ENCODE measurements at regions not wholly inside any gene's neighbourhood (a gene's known extent, or its start where the extent isn't known, plus 50 kb on each side); places are given as distances from the start of the nearest gene placed in this dataset.
"Not testable (repeated sequence)": the region's sequence is repeated elsewhere in the genome, so short reads cannot be mapped to it uniquely, and the experiment has no call there.

GRCh38 chr10:70981171-70981836 lies 92.9 kb upstream of the PCBD1 start:
- H3K4me3 ChIP-seq (ENCODE audit: low read length) = no peak overlapping the region
- DNase-seq (ENCODE audit: low read depth) = no peak
- H3K4me1 ChIP-seq (ENCODE audit: control insufficient read depth, insufficient read depth, low read length) = no peaks in the 10 kb centered on the region
- H3K9me3 ChIP-seq (ENCODE audit: control insufficient read depth, low read length) = peaks cover 10% of the 10 kb centered on the region
- no peaks in the 10 kb centered on the region for H3K36me3 ChIP-seq (ENCODE audit: control insufficient read depth, insufficient read depth, low read length, severe bottlenecking)
- H3K27me3 ChIP-seq (replicated peaks; ENCODE audit: control insufficient read depth, insufficient read depth, low read length) = peaks cover 71% of the 10 kb centered on the region
- H3K9ac ChIP-seq (ENCODE audit: low read length) = no peak overlapping the region

- Histone ChIP-seq H3K27me3 (replicated peaks; ENCODE audit: control insufficient read depth, insufficient read depth, low read length) (peaks cover 69% of the 10 kb centered on the region), H3K9ac (ENCODE audit: low read length) (no peak overlapping the region), H3K4me3 (ENCODE audit: low read length) (no peak overlapping the region), H3K9me3 (ENCODE audit: control insufficient read depth, low read length) (peaks cover 10% of the 10 kb centered on the region), H3K36me3 (ENCODE audit: control insufficient read depth, insufficient read depth, low read length, severe bottlenecking) (no peaks in the 10 kb centered on the region), H3K4me1 (ENCODE audit: control insufficient read depth, insufficient read depth, low read length) (no peaks in the 10 kb centered on the region)
- no peak for DNase-seq (ENCODE audit: low read depth)
These were observed 93.6 kb upstream of the PCBD1 start for GRCh38 chr10:70981936-70982335.

- no peak for DNase-seq (ENCODE audit: low read depth)
- Histone ChIP-seq H3K27me3 (replicated peaks; ENCODE audit: control insufficient read depth, insufficient read depth, low read length) (peaks cover 66% of the 10 kb centered on the region), H3K9ac (ENCODE audit: low read length) (no peak overlapping the region), H3K36me3 (ENCODE audit: control insufficient read depth, insufficient read depth, low read length, severe bottlenecking) (no peaks in the 10 kb centered on the region), H3K4me1 (ENCODE audit: control insufficient read depth, insufficient read depth, low read length) (no peaks in the 10 kb centered on the region), H3K4me3 (ENCODE audit: low read length) (no peak overlapping the region), H3K9me3 (ENCODE audit: control insufficient read depth, low read length) (peaks cover 10% of the 10 kb centered on the region)
These were observed 94.1 kb upstream of the PCBD1 start for GRCh38 chr10:70982443-70982842.

GRCh38 chr10:70984986-70985722 lies 96.8 kb upstream of the PCBD1 start:
- DNase-seq (ENCODE audit: low read depth) = no peak
- H3K4me1 ChIP-seq (ENCODE audit: control insufficient read depth, insufficient read depth, low read length) = no peaks in the 10 kb centered on the region
- peaks cover 58% of the 10 kb centered on the region for H3K27me3 ChIP-seq (replicated peaks; ENCODE audit: control insufficient read depth, insufficient read depth, low read length)
- H3K36me3 ChIP-seq (ENCODE audit: control insufficient read depth, insufficient read depth, low read length, severe bottlenecking) = no peaks in the 10 kb centered on the region
- peaks cover 10% of the 10 kb centered on the region for H3K9me3 ChIP-seq (ENCODE audit: control insufficient read depth, low read length)
- H3K9ac ChIP-seq (ENCODE audit: low read length) = no peak overlapping the region
- H3K4me3 ChIP-seq (ENCODE audit: low read length) = no peak overlapping the region

GRCh38 chr10:70985824-70986622 lies 97.7 kb upstream of the PCBD1 start:
- H3K36me3 ChIP-seq (ENCODE audit: control insufficient read depth, insufficient read depth, low read length, severe bottlenecking) = no peaks in the 10 kb centered on the region
- peaks cover 10% of the 10 kb centered on the region for H3K9me3 ChIP-seq (ENCODE audit: control insufficient read depth, low read length)
- H3K4me1 ChIP-seq (ENCODE audit: control insufficient read depth, insufficient read depth, low read length) = no peaks in the 10 kb centered on the region
- H3K27me3 ChIP-seq (replicated peaks; ENCODE audit: control insufficient read depth, insufficient read depth, low read length) = peaks cover 64% of the 10 kb centered on the region
- no peak overlapping the region for H3K9ac ChIP-seq (ENCODE audit: low read length)
- no peak for DNase-seq (ENCODE audit: low read depth)
- H3K4me3 ChIP-seq (ENCODE audit: low read length) = no peak overlapping the region

GRCh38 chr10:70986623-70986950 lies 98.2 kb upstream of the PCBD1 start:
- no peaks in the 10 kb centered on the region for H3K36me3 ChIP-seq (ENCODE audit: control insufficient read depth, insufficient read depth, low read length, severe bottlenecking)
- DNase-seq (ENCODE audit: low read depth) = no peak
- peaks cover 64% of the 10 kb centered on the region for H3K27me3 ChIP-seq (replicated peaks; ENCODE audit: control insufficient read depth, insufficient read depth, low read length)
- H3K4me3 ChIP-seq (ENCODE audit: low read length) = no peak overlapping the region
- no peaks in the 10 kb centered on the region for H3K4me1 ChIP-seq (ENCODE audit: control insufficient read depth, insufficient read depth, low read length)
- H3K9ac ChIP-seq (ENCODE audit: low read length) = no peak overlapping the region
- H3K9me3 ChIP-seq (ENCODE audit: control insufficient read depth, low read length) = peaks cover 10% of the 10 kb centered on the region

GRCh38 chr10:70987396-70988130 lies 99.2 kb upstream of the PCBD1 start:
- H3K36me3 ChIP-seq (ENCODE audit: control insufficient read depth, insufficient read depth, low read length, severe bottlenecking) = no peaks in the 10 kb centered on the region
- no peak for DNase-seq (ENCODE audit: low read depth)
- H3K9ac ChIP-seq (ENCODE audit: low read length) = no peak overlapping the region
- peaks cover 67% of the 10 kb centered on the region for H3K27me3 ChIP-seq (replicated peaks; ENCODE audit: control insufficient read depth, insufficient read depth, low read length)
- H3K9me3 ChIP-seq (ENCODE audit: control insufficient read depth, low read length) = peaks cover 3% of the 10 kb centered on the region
- H3K4me1 ChIP-seq (ENCODE audit: control insufficient read depth, insufficient read depth, low read length) = no peaks in the 10 kb centered on the region
- H3K4me3 ChIP-seq (ENCODE audit: low read length) = no peak overlapping the region

GRCh38 chr10:70990156-70990555 lies 101.8 kb upstream of the PCBD1 start:
- not testable (repeated sequence) for H3K36me3 ChIP-seq (ENCODE audit: control insufficient read depth, insufficient read depth, low read length, severe bottlenecking); H3K4me3 ChIP-seq (ENCODE audit: low read length); DNase-seq (ENCODE audit: low read depth); H3K4me1 ChIP-seq (ENCODE audit: control insufficient read depth, insufficient read depth, low read length); H3K9ac ChIP-seq (ENCODE audit: low read length); H3K9me3 ChIP-seq (ENCODE audit: control insufficient read depth, low read length)
- H3K27me3 ChIP-seq (replicated peaks; ENCODE audit: control insufficient read depth, insufficient read depth, low read length) = peaks cover 72% of the 10 kb centered on the region

- Histone ChIP-seq H3K27me3 (replicated peaks; ENCODE audit: control insufficient read depth, insufficient read depth, low read length) (peaks cover 72% of the 10 kb centered on the region), H3K9me3 (ENCODE audit: control insufficient read depth, low read length) (no peaks in the 10 kb centered on the region), H3K9ac (ENCODE audit: low read length) (no peak overlapping the region), H3K36me3 (ENCODE audit: control insufficient read depth, insufficient read depth, low read length, severe bottlenecking) (no peaks in the 10 kb centered on the region), H3K4me3 (ENCODE audit: low read length) (no peak overlapping the region), H3K4me1 (ENCODE audit: control insufficient read depth, insufficient read depth, low read length) (no peaks in the 10 kb centered on the region)
- DNase-seq (ENCODE audit: low read depth) = no peak
These were observed 102.3 kb upstream of the PCBD1 start for GRCh38 chr10:70990681-70991080.

GRCh38 chr10:70991140-70992124 lies 103.1 kb upstream of the PCBD1 start:
- no peak for DNase-seq (ENCODE audit: low read depth)
- peaks cover 75% of the 10 kb centered on the region for H3K27me3 ChIP-seq (replicated peaks; ENCODE audit: control insufficient read depth, insufficient read depth, low read length)
- no peaks in the 10 kb centered on the region for H3K4me1 ChIP-seq (ENCODE audit: control insufficient read depth, insufficient read depth, low read length)
- no peak overlapping the region for H3K4me3 ChIP-seq (ENCODE audit: low read length)
- no peaks in the 10 kb centered on the region for H3K9me3 ChIP-seq (ENCODE audit: control insufficient read depth, low read length)
- H3K9ac ChIP-seq (ENCODE audit: low read length) = no peak overlapping the region
- H3K36me3 ChIP-seq (ENCODE audit: control insufficient read depth, insufficient read depth, low read length, severe bottlenecking) = no peaks in the 10 kb centered on the region
